HG02852 (cell line): ENCODE measurements at regions not wholly inside any gene's neighbourhood (a gene's known extent, or its start where the extent isn't known, plus 50 kb on each side); places are given as distances from the start of the nearest gene placed in this dataset.
"Not testable (repeated sequence)": the region's sequence is repeated elsewhere in the genome, so short reads cannot be mapped to it uniquely, and the experiment has no call there.

ENCODE experiments used
- ATAC-seq: cut with Tn5 transposase; IDR thresholded peaks from one replicate; pipeline ENCODE4 v1.9.1; 2021; ENCODE audit warnings: mild to moderate bottlenecking, moderate library complexity; ENCODE audit not compliant: unreplicated experiment

DNA sequence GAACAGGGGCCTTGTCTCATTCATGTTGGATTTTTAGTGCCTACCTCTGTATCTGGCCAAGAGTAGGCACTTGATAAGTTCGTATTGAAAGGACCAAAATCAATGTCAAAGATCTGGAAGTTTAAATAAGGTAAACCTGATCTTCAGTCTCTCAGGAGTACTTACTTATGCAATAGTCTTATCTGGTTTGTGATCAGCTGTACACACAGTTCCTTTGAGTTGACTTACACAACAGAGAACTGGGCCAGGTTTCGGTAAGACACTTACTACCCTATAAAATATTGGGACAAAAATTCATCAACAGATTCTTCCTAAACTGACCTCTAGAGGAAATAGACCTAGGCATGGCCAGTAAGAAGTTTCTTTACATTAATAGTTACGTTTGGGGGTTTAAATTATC is 113.6 kb upstream of the NXPH2 start:
- ATAC-seq: no peak

DNA sequence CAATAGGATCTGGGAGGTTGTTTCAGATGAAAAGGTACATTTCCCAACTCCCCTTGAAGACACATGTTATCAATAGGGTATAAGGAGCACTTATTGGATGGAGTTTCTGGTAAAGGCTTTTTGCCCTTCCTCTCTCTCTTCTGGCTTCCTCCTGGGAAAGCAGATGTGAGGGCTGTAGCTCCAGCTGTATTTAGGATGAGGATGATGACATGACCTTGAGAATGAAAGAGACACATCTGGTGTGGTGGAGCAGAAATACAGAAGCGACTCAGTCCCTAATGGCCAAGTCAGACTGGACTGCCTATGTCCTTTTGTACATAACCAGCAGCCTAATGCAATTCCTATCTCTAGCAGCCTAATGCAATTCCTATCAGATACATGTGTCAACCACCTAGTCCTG is 100.9 kb upstream of the NXPH2 start:
- no peak for ATAC-seq

DNA sequence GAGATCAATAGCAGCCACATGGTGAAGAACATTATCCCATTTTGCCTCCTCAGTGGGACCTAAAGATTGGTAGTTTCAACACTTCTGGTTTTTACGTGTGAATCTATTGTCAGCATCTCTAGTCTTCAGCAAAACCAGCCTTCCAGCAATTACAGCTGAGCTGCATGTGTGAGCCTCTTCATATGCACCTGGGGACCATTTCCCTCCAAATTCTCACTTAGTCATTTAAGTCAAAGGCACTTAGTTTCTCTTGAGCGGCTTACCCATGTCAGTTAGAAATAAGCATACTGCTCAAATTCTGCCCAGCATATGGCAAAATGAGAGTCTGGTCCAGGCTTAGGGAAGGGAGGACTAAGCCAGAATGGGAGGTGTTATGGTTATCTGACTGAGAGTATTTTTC is 99.7 kb upstream of the NXPH2 start:
- no peak for ATAC-seq

DNA sequence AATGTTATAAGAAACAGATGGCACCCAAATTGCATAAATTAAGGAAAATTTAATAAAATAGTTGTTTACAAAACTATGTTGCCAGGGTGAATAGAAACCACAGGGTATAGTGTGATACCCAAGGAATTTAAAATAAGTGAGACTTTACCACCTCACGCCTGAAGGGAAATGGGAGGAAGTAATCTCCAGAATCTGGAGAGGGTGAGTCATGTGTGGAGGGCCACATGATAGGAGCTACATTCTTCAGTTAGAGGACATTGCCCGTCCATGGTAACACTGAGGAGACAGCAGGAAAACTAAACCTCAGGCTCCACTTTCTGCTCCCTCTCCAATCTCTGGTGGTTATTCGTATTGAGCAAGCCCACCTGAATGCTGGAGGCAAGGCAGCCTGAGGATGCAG is 97.2 kb upstream of the NXPH2 start:
- ATAC-seq: no peak

DNA sequence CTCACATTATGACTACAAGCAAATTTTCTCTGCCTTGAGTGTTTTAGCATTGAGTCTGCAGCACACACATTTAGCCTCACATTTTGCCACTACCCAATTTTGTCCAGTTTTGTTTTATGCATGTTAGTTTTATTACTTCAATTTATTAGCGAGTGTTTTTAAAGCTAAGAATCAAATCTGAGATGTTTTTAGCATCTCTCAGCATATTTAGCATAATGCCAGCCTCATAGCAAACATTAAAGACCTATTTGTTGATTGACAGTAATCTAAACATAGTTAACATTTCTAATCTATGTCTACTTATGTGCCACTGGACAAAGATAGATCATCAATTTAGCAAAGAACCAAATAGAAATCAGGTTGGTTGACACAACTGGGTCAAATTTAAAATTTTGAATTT is 94.1 kb upstream of the NXPH2 start:
- ATAC-seq: no peak

DNA sequence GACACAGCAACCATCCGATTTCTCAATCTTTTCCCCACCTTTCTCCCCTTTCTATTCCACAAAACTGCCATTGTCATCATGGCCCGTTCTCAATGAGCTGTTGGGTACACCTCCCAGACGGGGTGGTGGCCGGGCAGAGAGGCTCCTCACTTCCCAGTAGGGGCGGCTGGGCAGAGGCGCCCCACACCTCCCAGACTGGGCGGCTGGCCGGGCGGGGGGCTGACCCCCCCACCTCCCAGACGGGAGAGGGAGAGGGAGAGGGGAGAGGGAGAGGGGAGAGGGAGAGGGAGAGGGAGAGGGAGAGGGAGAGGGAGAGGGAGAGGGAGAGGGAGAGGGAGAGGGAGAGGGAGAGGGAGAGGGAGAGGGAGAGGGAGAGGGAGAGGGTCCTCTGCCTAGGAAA is 91.9 kb upstream of the NXPH2 start:
- ATAC-seq: not testable (repeated sequence)

DNA sequence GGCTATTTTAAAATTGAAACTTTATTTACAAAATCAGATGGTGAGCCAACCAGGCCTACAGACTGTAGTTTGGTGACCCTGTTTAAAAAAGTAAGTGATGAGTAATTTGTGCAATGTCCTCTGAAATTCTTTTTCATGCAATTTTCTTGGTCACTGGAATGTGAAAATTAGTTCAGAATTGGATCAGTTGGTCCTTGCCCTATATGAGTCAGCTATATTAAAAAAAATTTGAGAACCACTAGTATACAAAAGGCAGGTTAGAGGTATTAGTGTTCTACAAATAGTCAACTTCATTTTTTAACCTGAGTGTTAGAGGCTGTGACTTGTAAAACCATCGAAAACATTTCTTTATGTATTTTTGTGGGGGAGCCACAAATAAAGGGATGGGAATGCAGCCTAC is 91.1 kb upstream of the NXPH2 start:
- no peak for ATAC-seq

DNA sequence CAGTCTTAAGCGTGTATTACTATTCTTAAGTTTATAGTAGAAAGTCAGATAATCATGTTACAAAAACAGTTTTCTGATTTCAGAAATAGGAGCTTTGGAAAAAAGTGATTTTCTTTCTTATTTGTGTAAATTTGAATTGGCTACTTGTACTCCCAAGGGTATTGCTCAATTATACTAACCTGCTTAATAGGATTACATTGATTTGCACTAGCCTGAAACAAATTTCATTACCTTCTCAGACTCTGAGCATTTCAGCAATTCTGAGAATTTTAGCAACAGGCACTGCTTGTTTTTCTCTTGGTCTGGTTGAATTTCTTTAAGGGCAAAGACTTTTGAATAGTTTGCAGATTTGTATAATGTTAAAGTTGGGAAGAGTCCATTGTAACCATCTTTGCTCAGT is 87.2 kb upstream of the NXPH2 start:
- no peak for ATAC-seq

DNA sequence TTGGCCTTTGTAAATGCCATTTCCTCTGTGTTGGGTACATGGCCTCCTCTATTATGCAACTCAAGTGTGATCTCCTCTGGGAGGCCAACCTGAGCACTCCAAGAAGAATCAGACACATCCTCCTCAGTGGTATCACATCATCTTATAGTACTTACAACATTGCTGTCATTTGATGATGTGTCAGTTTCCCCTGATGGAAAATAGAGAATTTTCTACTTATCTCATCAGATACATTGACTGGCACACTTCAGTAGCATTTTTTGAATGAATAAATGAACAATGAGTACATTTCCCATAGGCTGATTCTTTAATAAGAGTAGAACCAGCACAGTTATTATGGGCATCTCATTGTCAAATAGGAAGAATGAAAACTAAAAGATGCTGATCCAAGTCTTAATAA is 86.6 kb upstream of the NXPH2 start:
- no peak for ATAC-seq

DNA sequence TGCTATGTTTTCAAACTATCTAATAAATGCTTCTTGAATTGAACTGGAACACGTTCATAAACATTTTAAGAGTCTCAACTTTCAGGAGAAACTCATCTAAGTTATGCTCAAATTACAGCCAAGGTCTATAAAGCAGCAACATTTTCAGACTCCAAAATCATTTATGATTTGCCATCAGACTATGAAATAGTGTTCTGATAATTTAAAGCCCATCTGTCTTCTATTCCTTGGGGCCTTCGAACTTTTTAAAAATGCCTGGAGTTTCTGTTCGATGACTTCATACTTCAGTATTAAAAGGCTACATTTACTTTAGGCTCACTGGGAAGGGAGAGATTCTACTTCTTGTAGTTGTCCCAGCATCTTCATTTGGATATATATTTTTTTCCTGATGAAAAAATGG is 73.6 kb upstream of the NXPH2 start:
- no peak for ATAC-seq

DNA sequence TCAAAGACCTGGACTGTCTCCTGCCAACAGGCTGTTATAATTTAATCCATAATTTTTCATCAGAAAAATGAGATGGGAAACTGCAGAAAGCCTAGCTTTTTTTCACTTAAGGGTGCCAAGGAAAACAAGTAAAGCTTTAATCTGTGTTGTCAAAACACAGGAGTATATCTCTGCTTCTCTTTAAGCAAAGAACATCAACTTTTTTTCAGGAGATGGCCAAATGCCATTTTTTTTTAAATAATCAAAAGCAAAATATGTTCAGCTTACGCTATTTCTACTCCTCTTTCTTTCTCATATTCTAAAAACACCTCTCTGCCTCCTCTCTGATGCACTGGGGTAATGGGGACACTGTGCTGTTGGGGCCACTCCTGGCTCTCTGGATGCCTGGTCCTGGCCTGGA is 73.1 kb upstream of the NXPH2 start:
- no peak for ATAC-seq

DNA sequence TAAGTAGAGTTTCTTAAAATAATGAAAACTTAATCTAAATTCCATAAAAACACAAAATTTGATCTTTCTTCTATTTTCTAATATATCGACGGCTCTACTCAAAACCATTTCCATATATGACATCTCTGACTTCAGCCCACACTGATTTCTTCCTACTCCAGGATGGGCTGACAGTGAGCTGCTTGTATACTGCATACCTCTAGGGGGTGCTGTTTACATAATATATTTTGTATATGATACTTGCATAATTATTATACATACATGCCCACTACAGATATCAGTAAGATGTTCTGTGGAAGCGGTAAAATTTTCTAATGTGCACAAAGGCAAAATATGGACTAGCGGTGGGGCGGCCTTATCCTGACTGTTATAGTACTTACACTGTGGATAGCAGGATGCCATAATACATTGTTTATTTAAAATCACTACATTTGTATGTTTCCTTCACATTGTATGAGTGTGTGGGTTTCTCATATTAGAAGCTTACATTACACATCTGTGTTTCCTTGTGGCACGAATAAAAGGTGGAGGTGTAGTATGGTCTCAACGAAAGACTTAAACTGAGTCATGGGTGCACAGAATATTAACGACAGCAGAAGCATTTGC is 66.1 kb upstream of the NXPH2 start:
- peak; percentile 97 for ATAC-seq

DNA sequence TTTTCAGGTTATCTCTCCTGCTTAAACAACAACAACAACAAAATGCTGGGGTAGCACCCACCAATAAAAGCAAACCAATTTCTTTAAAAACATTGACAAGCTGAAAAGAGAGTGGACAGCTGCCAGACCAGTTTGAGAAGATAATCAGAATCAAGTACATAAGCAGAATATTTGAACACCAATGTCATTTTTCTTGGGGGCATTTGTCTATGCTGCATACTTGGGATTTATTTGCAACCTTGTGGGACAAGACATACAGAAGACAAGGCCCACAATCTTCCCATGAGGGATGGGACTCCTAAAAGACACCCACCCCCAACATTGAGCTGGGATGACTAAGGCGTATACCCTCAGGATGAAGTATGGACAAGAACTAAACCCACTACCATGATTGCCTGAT is 62.2 kb upstream of the NXPH2 start:
- no peak for ATAC-seq

DNA sequence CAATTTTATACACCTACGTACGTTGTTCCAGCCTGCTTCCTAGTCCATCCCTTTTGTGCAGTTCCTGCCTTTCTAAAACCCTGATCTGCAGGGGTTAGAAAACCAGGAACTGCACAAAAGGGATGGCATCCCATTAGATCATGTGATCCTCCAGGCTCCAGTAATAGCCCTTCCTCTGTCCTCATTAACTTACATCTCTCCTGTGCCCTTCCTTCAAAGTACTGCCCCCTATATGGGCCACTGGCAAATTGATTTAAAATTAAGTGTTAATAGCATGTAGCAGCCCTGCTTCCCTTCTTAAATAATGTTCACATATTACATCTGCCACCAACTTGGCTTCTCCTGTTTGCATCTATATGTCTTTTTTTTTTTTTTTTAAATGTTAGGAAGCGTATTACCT is 61.3 kb upstream of the NXPH2 start:
- no peak for ATAC-seq

DNA sequence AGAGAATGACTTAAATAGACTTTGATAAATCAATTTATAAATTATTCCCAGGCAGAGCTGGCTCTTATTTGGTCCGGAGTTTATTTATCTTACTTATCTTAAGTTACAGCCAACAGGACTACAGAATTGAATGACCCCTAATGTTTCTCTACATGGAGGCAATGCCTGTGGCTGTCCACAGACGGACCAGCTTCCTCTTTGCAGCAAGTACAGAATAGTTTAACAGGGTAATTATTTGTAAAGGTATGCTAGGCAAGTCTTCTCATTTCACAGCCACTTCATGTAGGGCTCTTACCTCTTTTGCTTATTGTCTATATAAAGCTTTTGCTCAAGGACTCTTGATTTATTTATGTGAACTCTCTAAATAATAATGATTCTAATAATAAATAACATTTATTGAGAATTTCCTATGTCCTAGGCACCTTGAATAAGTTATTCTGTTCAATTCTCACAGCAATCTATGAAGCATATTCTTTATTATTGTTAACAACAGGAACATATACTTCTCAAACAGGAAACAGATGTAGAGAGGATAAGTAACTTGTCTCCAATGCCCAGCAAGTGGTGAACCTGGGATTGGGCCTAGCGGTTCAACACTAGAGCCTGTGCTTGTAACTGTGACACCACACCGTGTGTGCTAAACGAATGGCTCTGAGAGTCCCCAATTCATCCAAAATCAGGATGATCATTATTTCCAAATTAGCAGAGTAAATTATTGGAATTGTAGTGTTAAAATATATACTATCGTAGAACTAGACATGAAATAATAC is 58.8 kb upstream of the NXPH2 start:
- ATAC-seq: no peak

DNA sequence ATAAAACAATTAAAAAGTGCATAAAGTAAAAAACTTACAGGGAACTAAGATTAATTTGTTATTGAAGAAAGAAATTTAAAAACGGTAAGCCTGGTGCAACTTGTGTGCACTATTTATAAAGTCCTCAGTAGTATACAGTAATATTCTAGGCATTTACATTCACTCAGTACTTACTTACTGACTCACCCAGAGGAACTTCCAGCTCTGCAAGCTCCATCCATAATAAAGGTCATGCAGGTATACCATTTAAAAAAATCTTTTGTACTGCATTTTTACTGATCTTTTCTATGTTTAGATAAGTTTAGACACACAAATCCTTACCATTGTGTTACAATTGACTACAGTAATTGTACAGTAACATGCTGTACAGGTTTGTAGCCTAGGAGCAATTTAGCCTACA is 51.5 kb upstream of the NXPH2 start:
- ATAC-seq: no peak

DNA sequence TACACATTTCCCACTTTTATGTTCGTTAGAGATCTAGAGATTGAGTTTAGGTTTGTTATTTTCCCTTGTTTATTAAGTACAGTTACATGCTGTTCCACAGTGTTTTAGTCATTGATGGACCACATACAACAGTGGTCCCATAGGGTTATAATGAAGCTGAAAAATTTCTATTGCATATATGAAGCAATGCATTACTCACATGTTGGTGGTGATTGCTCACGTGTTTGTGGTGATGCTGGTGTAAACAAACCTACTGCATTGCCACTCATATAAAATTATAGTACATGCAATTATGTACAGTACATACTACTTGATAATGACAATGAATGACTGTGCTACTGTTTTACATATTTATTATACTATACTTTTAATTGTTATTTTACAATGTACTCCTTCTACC is 51.0 kb upstream of the NXPH2 start:
- no peak for ATAC-seq

DNA sequence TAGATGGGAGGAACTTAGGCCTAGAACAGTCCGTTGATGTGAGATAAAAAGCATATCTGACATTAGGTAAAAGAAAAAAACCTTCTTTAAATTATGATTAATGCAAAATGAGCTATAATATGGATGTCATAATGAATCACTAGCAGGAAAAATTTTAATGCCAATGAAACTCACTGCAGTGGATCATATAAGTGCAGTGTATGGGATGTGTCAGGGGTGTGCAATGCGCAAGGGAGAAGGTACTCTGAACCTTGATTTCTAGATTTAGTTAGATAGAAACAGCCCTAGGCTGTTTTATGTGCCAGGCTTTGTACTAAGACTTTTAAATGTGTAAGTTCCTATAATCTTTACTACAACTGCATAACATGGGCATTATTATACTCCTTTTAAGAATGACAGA is 50.4 kb upstream of the NXPH2 start:
- ATAC-seq: no peak
